ENCODE measurements at regions not wholly inside any gene's neighbourhood (a gene's known extent, or its start where the extent isn't known, plus 50 kb on each side); places are given as distances from the start of the nearest gene placed in this dataset.
"Not testable (repeated sequence)": the region's sequence is repeated elsewhere in the genome, so short reads cannot be mapped to it uniquely, and the experiment has no call there.

DNA sequence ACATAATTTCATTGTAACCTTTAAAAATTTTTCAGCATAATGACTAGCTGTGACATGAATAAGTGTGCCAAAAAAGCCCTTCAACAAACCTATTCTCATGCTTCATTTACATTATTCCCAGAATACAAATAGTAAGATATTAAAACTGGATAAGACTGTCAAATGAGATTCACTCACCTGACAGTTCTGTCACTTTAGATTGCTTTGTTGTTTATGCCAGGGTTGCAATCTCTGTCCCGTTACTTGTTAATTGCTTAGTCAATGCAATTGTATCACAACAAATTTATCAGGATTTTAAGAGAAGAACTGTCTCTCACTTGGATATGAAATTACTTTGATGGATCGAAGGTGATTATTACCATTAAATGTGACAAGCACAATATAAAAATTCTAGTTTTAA lies 616.0 kb upstream of the IGFBP7 start:
- no peaks in the 10 kb centered on the region for H3K36me3 ChIP-seq (ENCODE audit: low read depth, low read length)
- H3K79me2 ChIP-seq (ENCODE audit: low read length) = no peaks in the 10 kb centered on the region
- DNase-seq (no peak), ATAC-seq (no peak)
- no peaks in the 10 kb centered on the region for H3K4me1 ChIP-seq (ENCODE audit: insufficient read depth, low read length)
- ChIA-PET POLR2A (ENCODE audit: unreplicated experiment) (no interaction called here), CTCF (no interaction called here)
- no peak overlapping the region for H3K4me3 ChIP-seq (ENCODE audit: low read length)
- BruUV-seq (replicated peaks) = no TSS peak
- no peaks in the 10 kb centered on the region for H3K9me2 ChIP-seq (replicated peaks; ENCODE audit: low read length)
- intact Hi-C loops (cut with micrococcal nuclease) = no loop called here
- H3F3A ChIP-seq (ENCODE audit: low read length, unreplicated experiment) = no peaks in the 10 kb centered on the region
- H4K20me1 ChIP-seq (ENCODE audit: low read length) = no peaks in the 10 kb centered on the region
- H3K4me2 ChIP-seq (ENCODE audit: low read length) = no peak overlapping the region
- TF ChIP-seq EZH2 (IDR thresholded peaks at IDR 0.05; ENCODE audit: low read length, unreplicated experiment) = no peak
- no peak for TF ChIP-seq EZH2phosphoT487 (IDR thresholded peaks at IDR 0.05; ENCODE audit: borderline replicate concordance, low read length)
- no peak for TF ChIP-seq CTCF (conservative IDR thresholded peaks at IDR 0.05; ENCODE audit: low read depth, low read length)
- H2AFZ ChIP-seq (ENCODE audit: low read length) = no peak overlapping the region
- peaks cover 33% of the 10 kb centered on the region for H3K27me3 ChIP-seq (ENCODE audit: low read length)
- H3K9ac ChIP-seq (ENCODE audit: low read length) = no peak overlapping the region
- no peak overlapping the region for H3K27ac ChIP-seq (ENCODE audit: low read length)
- no peaks in the 10 kb centered on the region for H3K9me3 ChIP-seq (ENCODE audit: low read length)

GRCh38 chr4:57719456-57719855 lies 609.3 kb upstream of the IGFBP7 start:
- H3K4me1 ChIP-seq (ENCODE audit: insufficient read depth, low read length) = no peaks in the 10 kb centered on the region
- no peak overlapping the region for H3K9ac ChIP-seq (ENCODE audit: low read length)
- TF ChIP-seq EZH2 (IDR thresholded peaks at IDR 0.05; ENCODE audit: low read length, unreplicated experiment) = no peak
- no peak for TF ChIP-seq CTCF (conservative IDR thresholded peaks at IDR 0.05; ENCODE audit: low read depth, low read length)
- no peak for TF ChIP-seq EZH2phosphoT487 (IDR thresholded peaks at IDR 0.05; ENCODE audit: borderline replicate concordance, low read length)
- no peaks in the 10 kb centered on the region for H4K20me1 ChIP-seq (ENCODE audit: low read length)
- intact Hi-C loops (cut with micrococcal nuclease) = no loop called here
- DNase-seq (no peak), ATAC-seq (no peak)
- BruUV-seq (replicated peaks) = no TSS peak
- H3K4me2 ChIP-seq (ENCODE audit: low read length) = no peak overlapping the region
- no peaks in the 10 kb centered on the region for H3F3A ChIP-seq (ENCODE audit: low read length, unreplicated experiment)
- H2AFZ ChIP-seq (ENCODE audit: low read length) = no peak overlapping the region
- no peaks in the 10 kb centered on the region for H3K9me3 ChIP-seq (ENCODE audit: low read length)
- H3K36me3 ChIP-seq (ENCODE audit: low read depth, low read length) = no peaks in the 10 kb centered on the region
- H3K27ac ChIP-seq (ENCODE audit: low read length) = no peak overlapping the region
- H3K4me3 ChIP-seq (ENCODE audit: low read length) = no peak overlapping the region
- ChIA-PET CTCF (no interaction called here), POLR2A (ENCODE audit: unreplicated experiment) (no interaction called here)
- H3K79me2 ChIP-seq (ENCODE audit: low read length) = no peaks in the 10 kb centered on the region
- H3K9me2 ChIP-seq (replicated peaks; ENCODE audit: low read length) = no peaks in the 10 kb centered on the region
- peaks cover 24% of the 10 kb centered on the region for H3K27me3 ChIP-seq (ENCODE audit: low read length)

- POLR2A ChIA-PET (ENCODE audit: unreplicated experiment); H3K9me2 ChIP-seq (replicated peaks; ENCODE audit: low read length); H3K27ac ChIP-seq (ENCODE audit: low read length); H4K20me1 ChIP-seq (ENCODE audit: low read length); H3K4me2 ChIP-seq (ENCODE audit: low read length); H3K36me3 ChIP-seq (ENCODE audit: low read depth, low read length); CTCF ChIA-PET; BruUV-seq (replicated peaks); H3K79me2 ChIP-seq (ENCODE audit: low read length); H3K9ac ChIP-seq (ENCODE audit: low read length); intact Hi-C loops (cut with micrococcal nuclease); ATAC-seq; H3K4me1 ChIP-seq (ENCODE audit: insufficient read depth, low read length); H3F3A ChIP-seq (ENCODE audit: low read length, unreplicated experiment); H3K9me3 ChIP-seq (ENCODE audit: low read length); H2AFZ ChIP-seq (ENCODE audit: low read length); DNase-seq; H3K4me3 ChIP-seq (ENCODE audit: low read length); H3K27me3 ChIP-seq (ENCODE audit: low read length): not testable (repeated sequence)
Measured at GRCh38 chr4:57714313-57714712, 604.1 kb upstream of the IGFBP7 start.

Measured in PC-3 (cell line).